Right lobe of liver (tissue), 4 donors: ENCODE measurements at regions not wholly inside any gene's neighbourhood (a gene's known extent, or its start where the extent isn't known, plus 50 kb on each side); places are given as distances from the start of the nearest gene placed in this dataset.

ENCODE experiments used
- CTCF ChIP-seq, 4 donors: fragments of 200-600 bp in 3 of 4; fragments of 450-650 bp in 1 of 4; IDR thresholded peaks; one replicate each; pipeline versions ENCODE4 v1.5.1 to v1.8.0; 2016 to 2022; ENCODE audit warnings: antibody characterized with exemption in 4 of 4, mild to moderate bottlenecking in 2 of 4
- POLR2A ChIP-seq: fragments of 450-650 bp; IDR thresholded peaks from one replicate; pipeline ENCODE4 v1.6.1; 2017; ENCODE audit warnings: antibody characterized with exemption, mild to moderate bottlenecking
- donor health status: DM: no; HTN: no; CAD: no.
- donor health status: DM: no; HTN: no; CAD: no.
- donor health status: DM: no; HTN: yes; CAD: no.

GRCh38 chr11:127063241-127063640, 62.7 kb upstream of the KIRREL3 start:
- no peak for TF ChIP-seq CTCF (IDR thresholded peaks at IDR 0.05)
- TF ChIP-seq POLR2A, result no peak
